Fibroblast of pulmonary artery (primary cell): ENCODE measurements at regions not wholly inside any gene's neighbourhood (a gene's known extent, or its start where the extent isn't known, plus 50 kb on each side); places are given as distances from the start of the nearest gene placed in this dataset.

Experiments
- DNase-seq: peaks from one replicate; pipeline ENCODE4 v3.0.0-alpha.2; 2010; ENCODE audit warnings: low read depth
- H3K4me3 ChIP-seq: replicated peaks from 2 replicates; pipeline ENCODE4 v1.5.1; 2011; ENCODE audit warnings: low read depth, mild to moderate bottlenecking, control low read depth, low read length, moderate library complexity
- CTCF ChIP-seq: IDR thresholded peaks from 2 replicates; pipeline ENCODE4 v1.5.1; 2011; ENCODE audit warnings: mild to moderate bottlenecking, control low read depth, low read length, inconsistent platforms; ENCODE audit errors: missing control alignments

GRCh38 chrX:119181491-119181890 lies 53.9 kb upstream of the KIAA1210 start:
- no peak overlapping the region for H3K4me3 ChIP-seq
- peak; percentile 41 for TF ChIP-seq CTCF
- peak; percentile 36 for DNase-seq

- H3K4me3 ChIP-seq: no peak overlapping the region
- TF ChIP-seq CTCF: no peak
- no peak for DNase-seq
These were observed 49.9 kb upstream of the PGRMC1 start for GRCh38 chrX:119186194-119186593.
